Stimulated activated naive B cell treated with anti-CD40 and anti-IgM and Interleukin-4, amounts not matched to agents 10 μg/mL and 1 μg/mL and 100 μg/mL, for 72 hours (primary cell): ENCODE measurements at regions not wholly inside any gene's neighbourhood (a gene's known extent, or its start where the extent isn't known, plus 50 kb on each side); places are given as distances from the start of the nearest gene placed in this dataset.
"Not testable (repeated sequence)": the region's sequence is repeated elsewhere in the genome, so short reads cannot be mapped to it uniquely, and the experiment has no call there.

Source experiments
- ATAC-seq, 2 donors: fragments of 150-1000 bp; cut with Tn5 transposase; replicated peaks; 2 replicates each; pipeline ENCODE4 v1.10.0; 2021; ENCODE audit warnings: moderate library complexity in 1 of 2
- DNase-seq: peaks from one replicate; pipeline ENCODE4 v3.0.0; 2021
- H3K27ac Mint-ChIP-seq: one replicate; pipeline ENCODE4 v1.8.0; 2022; ENCODE audit warnings: mild to moderate bottlenecking, mixed read lengths
- H3K27me3 Mint-ChIP-seq, 2 donors: one replicate each; pipeline ENCODE4 v1.8.0; 2022; ENCODE audit warnings: mixed read lengths in 2 of 2
- H3K36me3 Mint-ChIP-seq, 2 donors: one replicate each; pipeline ENCODE4 v1.8.0; 2022; ENCODE audit warnings: mixed read lengths in 2 of 2, mild to moderate bottlenecking in 1 of 2
- H3K4me1 Mint-ChIP-seq, 2 donors: one replicate each; pipeline ENCODE4 v1.8.0; 2022; ENCODE audit warnings: mixed read lengths in 2 of 2, mild to moderate bottlenecking in 1 of 2
- H3K4me3 Mint-ChIP-seq, 2 donors: one replicate each; pipeline ENCODE4 v1.8.0; 2022; ENCODE audit warnings: mild to moderate bottlenecking in 2 of 2, mixed read lengths in 2 of 2, moderate library complexity in 1 of 2
- H3K9me3 Mint-ChIP-seq, 2 donors: one replicate each; pipeline ENCODE4 v1.8.0; 2022; ENCODE audit warnings: mixed read lengths in 2 of 2, mild to moderate bottlenecking in 1 of 2

- Mint-ChIP-seq H3K27me3 (peaks cover 3 to 12% of the 10 kb centered on the region in 2 donors), H3K4me1 (no peaks in the 10 kb centered on the region), H3K4me3 (no peak overlapping the region), H3K27ac (no peak overlapping the region), H3K9me3 (no peaks in the 10 kb centered on the region), H3K36me3 (no peaks in the 10 kb centered on the region)
- DNase-seq (no peak), ATAC-seq (no peak)
These were observed 419.9 kb downstream of the STK39 start for GRCh38 chr2:167827352-167828097.

GRCh38 chr2:167826906-167827305, 420.5 kb downstream of the STK39 start:
- Mint-ChIP-seq H3K27me3 (peaks cover 4 to 12% of the 10 kb centered on the region in 2 donors), H3K4me1 (no peaks in the 10 kb centered on the region), H3K4me3 (no peak overlapping the region), H3K36me3 (no peaks in the 10 kb centered on the region), H3K27ac (no peak overlapping the region), H3K9me3 (no peaks in the 10 kb centered on the region)
- ATAC-seq (no peak), DNase-seq (no peak)

- Mint-ChIP-seq H3K4me3 (no peak overlapping the region), H3K9me3 (no peaks in the 10 kb centered on the region), H3K27ac (no peak overlapping the region), H3K4me1 (no peaks in the 10 kb centered on the region), H3K27me3 (peaks cover 4 to 12% of the 10 kb centered on the region in 2 donors), H3K36me3 (no peaks in the 10 kb centered on the region)
- DNase-seq, result no peak
- no peak for ATAC-seq
These were observed 421.7 kb downstream of the STK39 start for GRCh38 chr2:167825664-167826063.

- Mint-ChIP-seq H3K27ac (no peak overlapping the region), H3K4me1 (no peaks in the 10 kb centered on the region), H3K36me3 (no peaks in the 10 kb centered on the region), H3K9me3 (no peaks in the 10 kb centered on the region), H3K4me3 (no peak overlapping the region), H3K27me3 (peaks cover 4 to 5% of the 10 kb centered on the region in 2 donors)
- no peak for DNase-seq
- no peak for ATAC-seq
These were observed 424.5 kb downstream of the STK39 start for GRCh38 chr2:167822690-167823465.

GRCh38 chr2:167820488-167820887, 426.9 kb downstream of the STK39 start:
- Mint-ChIP-seq H3K9me3 (no peaks in the 10 kb centered on the region), H3K27ac (no peak overlapping the region), H3K36me3 (no peaks in the 10 kb centered on the region), H3K4me3 (no peak overlapping the region), H3K4me1 (no peaks in the 10 kb centered on the region), H3K27me3 (peaks cover 4 to 5% of the 10 kb centered on the region in 2 donors)
- ATAC-seq (no peak), DNase-seq (no peak)

GRCh38 chr2:167818521-167818920, 428.9 kb downstream of the STK39 start:
- ATAC-seq, result no peak
- H3K4me1 Mint-ChIP-seq, result no peaks in the 10 kb centered on the region
- H3K9me3 Mint-ChIP-seq, result no peaks in the 10 kb centered on the region
- H3K27ac Mint-ChIP-seq, result no peak overlapping the region
- no peaks in the 10 kb centered on the region for H3K36me3 Mint-ChIP-seq
- H3K4me3 Mint-ChIP-seq, result no peak overlapping the region
- peaks cover 0 to 4% of the 10 kb centered on the region in 2 donors for H3K27me3 Mint-ChIP-seq
- no peak for DNase-seq

- Mint-ChIP-seq H3K4me1 (no peaks in the 10 kb centered on the region), H3K27me3 (peaks cover 0 to 4% of the 10 kb centered on the region in 2 donors), H3K4me3 (no peak overlapping the region), H3K27ac (no peak overlapping the region), H3K9me3 (no peaks in the 10 kb centered on the region), H3K36me3 (no peaks in the 10 kb centered on the region)
- no peak for ATAC-seq
- no peak for DNase-seq
These were observed 429.5 kb downstream of the STK39 start for GRCh38 chr2:167817908-167818307.

- ATAC-seq (no peak), DNase-seq (no peak)
- H3K27me3 Mint-ChIP-seq, result no peaks in the 10 kb centered on the region
- H3K4me1 Mint-ChIP-seq, result no peaks in the 10 kb centered on the region
- H3K9me3 Mint-ChIP-seq, result no peaks in the 10 kb centered on the region
- no peaks in the 10 kb centered on the region for H3K36me3 Mint-ChIP-seq
- no peak overlapping the region for H3K4me3 Mint-ChIP-seq
- H3K27ac Mint-ChIP-seq, result no peak overlapping the region
These were observed 430.0 kb downstream of the STK39 start for GRCh38 chr2:167817422-167817821.

- Mint-ChIP-seq H3K27me3 (no peaks in the 10 kb centered on the region), H3K27ac (no peak overlapping the region), H3K36me3 (no peaks in the 10 kb centered on the region), H3K4me3 (no peak overlapping the region), H3K9me3 (no peaks in the 10 kb centered on the region), H3K4me1 (no peaks in the 10 kb centered on the region)
- no peak for ATAC-seq
- no peak for DNase-seq
These were observed 430.5 kb downstream of the STK39 start for GRCh38 chr2:167816874-167817290.

- no peaks in the 10 kb centered on the region for H3K27me3 Mint-ChIP-seq
These were observed 432.3 kb downstream of the STK39 start for GRCh38 chr2:167814881-167815718.

GRCh38 chr2:167814482-167814880, 432.9 kb downstream of the STK39 start:
- H3K36me3 Mint-ChIP-seq, H3K9me3 Mint-ChIP-seq, ATAC-seq, H3K4me3 Mint-ChIP-seq, H3K27me3 Mint-ChIP-seq, H3K4me1 Mint-ChIP-seq, H3K27ac Mint-ChIP-seq, DNase-seq: not testable (repeated sequence)

More at GRCh38 chr2:167814881-167815718, 432.3 kb downstream of the STK39 start:
- Mint-ChIP-seq H3K9me3 (no peaks in the 10 kb centered on the region), H3K36me3 (no peaks in the 10 kb centered on the region), H3K4me1 (no peaks in the 10 kb centered on the region), H3K4me3 (no peak overlapping the region), H3K27ac (no peak overlapping the region)
- DNase-seq (no peak), ATAC-seq (no peak)

GRCh38 chr2:167809799-167810198, 437.6 kb downstream of the STK39 start:
- not testable (repeated sequence) for ATAC-seq, H3K36me3 Mint-ChIP-seq, H3K4me3 Mint-ChIP-seq, H3K27ac Mint-ChIP-seq, H3K9me3 Mint-ChIP-seq, H3K27me3 Mint-ChIP-seq, DNase-seq, H3K4me1 Mint-ChIP-seq

GRCh38 chr2:167803449-167803988, 443.9 kb downstream of the STK39 start:
- ATAC-seq (no peak), DNase-seq (no peak)
- Mint-ChIP-seq H3K36me3 (no peaks in the 10 kb centered on the region), H3K4me3 (no peak overlapping the region), H3K4me1 (no peaks in the 10 kb centered on the region), H3K27me3 (no peaks in the 10 kb centered on the region), H3K27ac (no peak overlapping the region), H3K9me3 (peaks cover 0 to 3% of the 10 kb centered on the region in 2 donors)

- Mint-ChIP-seq H3K9me3 (peaks cover 0 to 4% of the 10 kb centered on the region in 2 donors), H3K36me3 (no peaks in the 10 kb centered on the region), H3K27ac (no peak overlapping the region), H3K4me1 (no peaks in the 10 kb centered on the region), H3K4me3 (no peak overlapping the region), H3K27me3 (peaks cover 0 to 3% of the 10 kb centered on the region in 2 donors)
- ATAC-seq (no peak), DNase-seq (no peak)
These were observed 452.7 kb downstream of the STK39 start for GRCh38 chr2:167794554-167795255.
